Chondrocyte (in vitro differentiated cells): ENCODE measurements at regions not wholly inside any gene's neighbourhood (a gene's known extent, or its start where the extent isn't known, plus 50 kb on each side); places are given as distances from the start of the nearest gene placed in this dataset.
A peak's percentile ranks its signal among the peaks of the same experiment; 100 is the strongest.

Experiments used
- DNase-seq: peaks from one replicate; pipeline ENCODE4 v3.0.0; 2021; ENCODE audit warnings: mixed read lengths, low spot score
- H3K27ac Mint-ChIP-seq: one replicate; pipeline ENCODE4 v1.8.0; 2021; ENCODE audit warnings: mild to moderate bottlenecking, moderate library complexity, mixed read lengths; ENCODE audit not compliant: unreplicated experiment
- H3K27me3 Mint-ChIP-seq: 2 replicates; pipeline ENCODE4 v1.8.0; 2021; ENCODE audit warnings: low read depth, mixed read lengths
- H3K36me3 Mint-ChIP-seq: 2 replicates; pipeline ENCODE4 v1.8.0; 2021; ENCODE audit warnings: low read depth, mixed read lengths
- H3K4me1 Mint-ChIP-seq: 2 replicates; pipeline ENCODE4 v1.8.0; 2021; ENCODE audit warnings: low read depth, mild to moderate bottlenecking, mixed read lengths
- H3K4me3 Mint-ChIP-seq: one replicate; pipeline ENCODE4 v1.8.0; 2021; ENCODE audit warnings: mild to moderate bottlenecking, moderate library complexity, mixed read lengths; ENCODE audit not compliant: unreplicated experiment
- H3K9me3 Mint-ChIP-seq: 2 replicates; pipeline ENCODE4 v1.8.0; 2021; ENCODE audit warnings: low read depth, mixed read lengths
- TF ChIP-seq, protein P1 (sequence below): fragments of 200-600 bp; sonication (generic); IDR thresholded peaks from 2 replicates; pipeline ENCODE4 v1.5.0; 2021; ENCODE audit warnings: antibody characterized with exemption, mild to moderate bottlenecking, moderate library complexity

DNA sequence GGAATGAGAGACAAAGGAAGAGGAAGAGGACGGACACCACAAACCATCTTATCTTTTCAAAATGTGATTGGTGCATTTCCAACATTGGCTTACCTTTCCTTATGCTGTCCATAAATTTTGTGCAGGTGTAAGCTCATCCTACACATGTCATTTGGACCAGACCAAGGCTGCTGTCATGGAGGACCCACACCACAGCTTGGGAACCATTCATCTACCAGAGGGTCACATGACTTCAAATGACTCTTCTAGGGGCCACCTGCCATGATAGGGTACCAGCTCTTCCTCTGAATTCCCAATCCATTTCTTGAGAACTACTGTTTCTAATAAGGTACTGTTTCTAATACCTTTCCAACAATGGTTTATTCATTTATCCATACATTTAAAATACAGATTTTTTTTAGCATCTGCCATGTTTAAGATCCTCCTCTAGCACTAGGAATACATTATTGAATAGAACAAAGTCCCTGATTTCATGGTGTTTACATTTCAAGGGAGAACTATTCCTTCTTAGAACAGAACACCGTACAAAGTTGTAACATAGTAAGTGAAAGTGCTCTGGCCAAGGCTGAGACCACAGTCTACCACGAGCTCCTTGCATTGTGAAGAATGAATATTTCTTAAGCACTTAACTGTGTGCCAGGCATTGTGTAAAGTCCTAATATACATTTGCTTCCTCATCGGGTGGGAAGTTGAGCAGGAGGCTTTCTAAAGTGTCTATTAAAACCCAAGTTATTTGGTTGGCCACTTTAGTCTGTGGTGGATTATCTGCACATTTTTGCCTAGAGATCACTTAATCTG lies 246.1 kb upstream of the FN1 start:
- H3K27ac Mint-ChIP-seq: no peak overlapping the region
- H3K4me1 Mint-ChIP-seq: peaks cover 58% of the 10 kb centered on the region
- TF ChIP-seq, protein P1, sequence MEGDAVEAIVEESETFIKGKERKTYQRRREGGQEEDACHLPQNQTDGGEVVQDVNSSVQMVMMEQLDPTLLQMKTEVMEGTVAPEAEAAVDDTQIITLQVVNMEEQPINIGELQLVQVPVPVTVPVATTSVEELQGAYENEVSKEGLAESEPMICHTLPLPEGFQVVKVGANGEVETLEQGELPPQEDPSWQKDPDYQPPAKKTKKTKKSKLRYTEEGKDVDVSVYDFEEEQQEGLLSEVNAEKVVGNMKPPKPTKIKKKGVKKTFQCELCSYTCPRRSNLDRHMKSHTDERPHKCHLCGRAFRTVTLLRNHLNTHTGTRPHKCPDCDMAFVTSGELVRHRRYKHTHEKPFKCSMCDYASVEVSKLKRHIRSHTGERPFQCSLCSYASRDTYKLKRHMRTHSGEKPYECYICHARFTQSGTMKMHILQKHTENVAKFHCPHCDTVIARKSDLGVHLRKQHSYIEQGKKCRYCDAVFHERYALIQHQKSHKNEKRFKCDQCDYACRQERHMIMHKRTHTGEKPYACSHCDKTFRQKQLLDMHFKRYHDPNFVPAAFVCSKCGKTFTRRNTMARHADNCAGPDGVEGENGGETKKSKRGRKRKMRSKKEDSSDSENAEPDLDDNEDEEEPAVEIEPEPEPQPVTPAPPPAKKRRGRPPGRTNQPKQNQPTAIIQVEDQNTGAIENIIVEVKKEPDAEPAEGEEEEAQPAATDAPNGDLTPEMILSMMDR: no peak

DNA sequence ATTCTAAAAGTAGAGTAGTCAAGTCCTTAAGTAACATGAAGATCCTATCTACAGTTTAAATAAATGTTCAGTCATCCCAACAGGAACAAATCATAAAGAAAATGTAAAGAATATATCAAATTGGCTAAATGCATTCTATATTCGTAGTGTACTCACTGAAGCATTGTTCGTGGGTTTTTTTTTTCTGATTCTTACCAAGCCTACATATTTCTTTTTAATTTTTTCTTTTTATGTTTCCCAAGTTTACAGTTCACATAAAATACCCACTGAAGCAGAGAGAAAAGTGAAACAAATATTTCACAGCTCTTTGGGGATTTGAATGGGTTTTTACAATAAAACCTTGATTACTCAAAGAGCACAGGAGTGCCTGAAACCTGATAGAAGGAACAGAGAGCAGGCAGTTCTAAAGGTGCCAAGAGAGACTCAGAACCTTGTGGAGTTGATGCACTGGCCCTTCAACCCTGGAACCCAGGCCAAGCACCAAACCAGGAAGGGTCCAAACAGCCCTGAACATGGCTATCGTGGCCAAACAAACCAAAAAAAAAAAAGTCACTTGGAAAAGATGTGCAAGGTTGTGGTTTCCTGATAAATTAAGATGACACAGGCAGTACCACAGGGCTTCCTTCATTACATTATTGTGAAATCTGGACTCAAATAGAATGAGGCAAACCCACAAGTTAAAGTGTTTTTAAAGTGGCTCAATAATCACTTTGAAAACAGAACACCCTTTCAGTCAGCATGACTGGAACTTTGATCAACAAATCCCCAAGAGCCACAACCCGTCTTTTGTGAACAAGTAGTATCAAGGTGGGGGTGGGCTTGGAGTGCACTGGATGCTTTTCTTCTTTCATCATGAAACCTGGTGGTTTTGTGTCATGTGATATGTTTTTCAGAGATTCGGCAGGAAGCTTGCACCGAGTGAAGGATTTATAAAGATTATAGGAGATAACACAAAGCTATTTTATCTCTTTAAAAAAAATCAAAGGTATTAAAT lies 245.0 kb upstream of the FN1 start:
- H3K27ac Mint-ChIP-seq: peak overlapping the region; percentile 71
- peaks cover 56% of the 10 kb centered on the region for H3K4me1 Mint-ChIP-seq
- TF ChIP-seq, protein P1: no peak
- DNase-seq: no peak
- no peaks in the 10 kb centered on the region for H3K27me3 Mint-ChIP-seq
- peaks cover 4% of the 10 kb centered on the region for H3K9me3 Mint-ChIP-seq
- no peak overlapping the region for H3K4me3 Mint-ChIP-seq
- H3K36me3 Mint-ChIP-seq: no peaks in the 10 kb centered on the region

More for the DNA sequence above, 246.1 kb upstream of the FN1 start:
- no peak for DNase-seq
- H3K4me3 Mint-ChIP-seq: no peak overlapping the region
- H3K36me3 Mint-ChIP-seq: no peaks in the 10 kb centered on the region
- H3K9me3 Mint-ChIP-seq: peaks cover 4% of the 10 kb centered on the region
- H3K27me3 Mint-ChIP-seq: no peaks in the 10 kb centered on the region

DNA sequence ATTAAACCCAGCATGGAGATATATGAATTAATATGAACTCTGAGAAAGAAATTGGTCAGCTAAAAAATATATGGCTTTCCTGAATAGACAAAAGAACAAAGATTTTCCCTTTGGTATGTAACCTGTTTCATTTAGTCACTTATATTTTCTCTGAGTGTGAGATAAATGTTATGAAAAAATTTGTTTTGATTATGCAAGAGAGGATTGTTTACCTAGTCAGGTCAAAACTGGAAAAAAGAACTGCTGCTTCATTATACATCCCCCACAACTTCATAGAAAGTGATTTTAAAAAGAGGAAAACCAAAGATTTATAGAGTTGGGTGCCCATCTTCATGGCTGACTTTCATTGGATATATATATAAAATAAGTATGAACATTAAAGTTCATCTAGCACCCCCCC lies 242.2 kb upstream of the FN1 start:
- H3K27ac Mint-ChIP-seq: peak overlapping the region; percentile 76
- TF ChIP-seq, protein P1: no peak
- peaks cover 10% of the 10 kb centered on the region for H3K9me3 Mint-ChIP-seq

DNA sequence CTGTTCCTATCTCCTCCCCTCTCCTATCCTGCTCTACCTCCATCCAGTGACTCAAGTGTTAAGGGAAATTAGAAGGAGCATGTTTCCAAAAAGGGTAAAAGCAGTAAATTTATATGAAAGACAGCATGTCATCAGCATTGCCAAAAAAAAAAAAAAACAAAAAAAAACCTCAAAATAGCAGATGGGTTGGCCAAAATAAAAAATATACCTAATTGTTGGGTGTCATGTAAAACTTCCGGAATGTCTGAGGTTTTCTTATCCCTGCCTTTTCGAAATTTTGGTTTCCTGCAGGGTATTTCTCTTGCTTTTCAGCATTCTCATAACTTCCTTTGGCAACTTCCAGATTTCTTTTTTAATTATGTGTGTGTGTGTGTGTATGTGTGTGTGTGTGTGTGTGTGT lies 241.6 kb upstream of the FN1 start:
- TF ChIP-seq, protein P1: no peak
- Mint-ChIP-seq H3K9me3 (peaks cover 13% of the 10 kb centered on the region), H3K36me3 (peaks cover 1% of the 10 kb centered on the region), H3K4me1 (peaks cover 37% of the 10 kb centered on the region), H3K27me3 (no peaks in the 10 kb centered on the region), H3K4me3 (no peak overlapping the region), H3K27ac (peak overlapping the region; percentile 76)
- no peak for DNase-seq

More for the DNA sequence above, 242.2 kb upstream of the FN1 start:
- Mint-ChIP-seq H3K27me3 (no peaks in the 10 kb centered on the region), H3K36me3 (no peaks in the 10 kb centered on the region), H3K4me3 (no peak overlapping the region), H3K4me1 (peaks cover 37% of the 10 kb centered on the region)
- no peak for DNase-seq

DNA sequence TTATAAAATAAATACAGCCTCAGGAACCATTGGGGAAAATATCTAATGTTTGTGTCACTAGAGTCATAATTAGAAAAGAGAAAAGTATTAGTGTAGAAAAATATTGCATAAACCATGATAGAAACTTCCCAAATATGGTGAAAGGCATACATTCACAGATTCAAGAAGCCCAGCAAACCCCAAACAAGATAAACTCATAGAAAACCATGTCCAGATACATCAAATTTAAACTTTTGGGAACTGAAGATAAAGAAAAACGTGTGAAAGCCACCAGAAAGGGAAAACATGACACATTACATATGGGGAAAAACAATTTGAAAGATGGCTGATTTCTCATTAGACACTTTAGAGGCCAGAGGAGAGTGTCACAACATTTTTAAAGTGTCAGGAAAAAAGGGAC lies 236.5 kb upstream of the FN1 start:
- TF ChIP-seq, protein P1: no peak
- peaks cover 21% of the 10 kb centered on the region for H3K4me1 Mint-ChIP-seq
- peaks cover 14% of the 10 kb centered on the region for H3K9me3 Mint-ChIP-seq
- no peak overlapping the region for H3K4me3 Mint-ChIP-seq
- H3K27me3 Mint-ChIP-seq: no peaks in the 10 kb centered on the region
- no peak overlapping the region for H3K27ac Mint-ChIP-seq
- H3K36me3 Mint-ChIP-seq: peaks cover 11% of the 10 kb centered on the region
- DNase-seq: no peak
